ENCODE measurements at regions not wholly inside any gene's neighbourhood (a gene's known extent, or its start where the extent isn't known, plus 50 kb on each side); places are given as distances from the start of the nearest gene placed in this dataset.

DNA sequence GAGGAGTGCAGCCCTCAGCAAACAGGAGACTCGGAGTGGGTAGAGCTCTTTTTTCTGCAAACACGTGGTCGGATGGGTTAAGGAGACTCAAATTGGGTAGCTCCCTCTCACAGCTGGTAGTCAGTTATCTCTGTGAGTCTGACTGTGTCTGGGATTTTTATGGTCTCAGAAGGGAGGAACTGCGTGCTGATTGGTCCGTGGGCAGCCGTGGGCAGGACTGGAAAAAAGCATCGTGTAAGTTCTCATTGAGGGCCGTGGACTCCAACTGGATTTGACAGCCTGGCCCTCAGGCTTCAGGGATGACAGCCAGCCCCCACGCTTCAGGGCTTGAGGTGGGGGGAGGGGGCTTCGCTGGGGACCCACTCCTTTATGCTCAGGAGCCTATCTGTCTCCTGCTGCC lies 463.9 kb downstream of the EPHA3 start:
- TF ChIP-seq POLR2AphosphoS5 (IDR thresholded peaks at IDR 0.05; ENCODE audit: low read depth, low read length) (no peak), POLR2A (IDR thresholded peaks at IDR 0.05; ENCODE audit: low read depth, low read length) (no peak), TAF1 (IDR thresholded peaks at IDR 0.05; ENCODE audit: borderline replicate concordance, low read depth, low read length) (no peak)

Data from GM12892 (cell line).